Renal cortex interstitium (tissue), 11 donors: ENCODE measurements at regions not wholly inside any gene's neighbourhood (a gene's known extent, or its start where the extent isn't known, plus 50 kb on each side); places are given as distances from the start of the nearest gene placed in this dataset.
"Not testable (repeated sequence)": the region's sequence is repeated elsewhere in the genome, so short reads cannot be mapped to it uniquely, and the experiment has no call there.

Experiments used
- DNase-seq, 11 donors: peaks; one replicate each; pipeline ENCODE4 v3.0.0-alpha.2; 2013; ENCODE audit warnings: low read depth in 9 of 11, low spot score in 4 of 11; ENCODE audit errors: extremely low read depth in 1 of 11

GRCh38 chr5:133863857-133864585 is 104.4 kb downstream of the C5orf15 start:
- no peak for DNase-seq

- DNase-seq: no peak
These were observed 107.2 kb downstream of the C5orf15 start for GRCh38 chr5:133861161-133861737.

- DNase-seq: no peak
These were observed 109.4 kb downstream of the C5orf15 start for GRCh38 chr5:133859073-133859472.

GRCh38 chr5:133857595-133858313 is 110.7 kb downstream of the C5orf15 start:
- DNase-seq: not testable (repeated sequence)

- DNase-seq: no peak
These were observed 113.9 kb downstream of the C5orf15 start for GRCh38 chr5:133854554-133854953.

GRCh38 chr5:133853646-133854365 is 114.6 kb downstream of the C5orf15 start:
- DNase-seq: no peak

GRCh38 chr5:133851521-133851920 is 116.9 kb downstream of the C5orf15 start:
- DNase-seq: no peak

- no peak for DNase-seq
These were observed 117.6 kb downstream of the C5orf15 start for GRCh38 chr5:133850811-133851210.

- DNase-seq: no peak
These were observed 119.3 kb downstream of the C5orf15 start for GRCh38 chr5:133849116-133849515.

GRCh38 chr5:133848341-133848811 is 120.0 kb downstream of the C5orf15 start:
- DNase-seq: no peak

GRCh38 chr5:133847886-133848285 is 120.5 kb downstream of the C5orf15 start:
- no peak for DNase-seq

- no peak for DNase-seq
These were observed 121.1 kb downstream of the C5orf15 start for GRCh38 chr5:133847301-133847700.

- no peak for DNase-seq
These were observed 121.8 kb downstream of the C5orf15 start for GRCh38 chr5:133846478-133847226.

- no peak for DNase-seq
These were observed 123.2 kb downstream of the C5orf15 start for GRCh38 chr5:133845271-133845670.

- DNase-seq: no peak
These were observed 123.6 kb downstream of the C5orf15 start for GRCh38 chr5:133844836-133845235.

GRCh38 chr5:133843911-133844310 is 124.5 kb downstream of the C5orf15 start:
- no peak for DNase-seq

GRCh38 chr5:133842846-133843611 is 125.4 kb downstream of the C5orf15 start:
- peak in 1 of 11 donors; percentile 28 for DNase-seq
